Sciatic nerve (tissue), 2 donors: ENCODE measurements at regions not wholly inside any gene's neighbourhood (a gene's known extent, or its start where the extent isn't known, plus 50 kb on each side); places are given as distances from the start of the nearest gene placed in this dataset.

ENCODE experiments used
- ATAC-seq: fragments of 200-7000 bp; cut with Tn5 transposase; one replicate; pipeline ENCODE4 v1.9.1; 2020; ENCODE audit warnings: mild to moderate bottlenecking, moderate library complexity
- DNase-seq: peaks from one replicate; pipeline ENCODE4 v3.0.0-alpha.2; 2020; ENCODE audit warnings: low spot score
- intact Hi-C: fragments of 100-400 bp; cut with DNase I; formaldehyde crosslinking; loops from one replicate; pipeline ENCODE4 v1.14.2; 2022
- donor health status: DM: no; HTN: no; CAD: no.
- donor health status: DM: no; HTN: no; CAD: no.

- intact Hi-C loops = no loop called here
- no peak for ATAC-seq
Measured at GRCh38 chr21:20730441-20730840, 267.8 kb upstream of the NCAM2 start.

DNA sequence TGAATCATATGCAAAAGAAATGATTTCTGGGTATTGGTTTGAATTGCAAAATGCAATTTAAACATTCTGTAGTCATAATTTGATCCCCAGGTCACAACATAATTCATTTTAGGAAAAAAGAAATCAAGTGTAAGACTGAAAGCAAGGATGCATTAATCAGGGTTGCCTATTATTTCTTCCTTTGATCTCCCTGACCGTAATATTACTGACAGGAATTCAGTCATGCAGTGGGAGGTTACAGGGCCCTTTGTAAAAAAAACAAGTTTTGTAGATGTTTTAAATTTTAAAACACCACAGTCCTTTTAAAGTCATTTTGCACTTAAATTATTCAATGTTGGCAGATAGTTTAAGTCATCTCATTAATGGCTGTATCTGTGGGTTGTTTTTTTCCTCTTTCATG is 263.0 kb upstream of the NCAM2 start:
- ATAC-seq = no peak
- DNase-seq = no peak
- intact Hi-C loops = no loop called here

More at GRCh38 chr21:20730441-20730840, 267.8 kb upstream of the NCAM2 start:
- no peak for DNase-seq

GRCh38 chr21:20737227-20737913 is 260.8 kb upstream of the NCAM2 start:
- DNase-seq (no peak), ATAC-seq (no peak)
- intact Hi-C loops = no loop called here

- intact Hi-C loops = no loop called here
- no peak for ATAC-seq
- no peak for DNase-seq
Measured at GRCh38 chr21:20739421-20739820, 258.8 kb upstream of the NCAM2 start.

DNA sequence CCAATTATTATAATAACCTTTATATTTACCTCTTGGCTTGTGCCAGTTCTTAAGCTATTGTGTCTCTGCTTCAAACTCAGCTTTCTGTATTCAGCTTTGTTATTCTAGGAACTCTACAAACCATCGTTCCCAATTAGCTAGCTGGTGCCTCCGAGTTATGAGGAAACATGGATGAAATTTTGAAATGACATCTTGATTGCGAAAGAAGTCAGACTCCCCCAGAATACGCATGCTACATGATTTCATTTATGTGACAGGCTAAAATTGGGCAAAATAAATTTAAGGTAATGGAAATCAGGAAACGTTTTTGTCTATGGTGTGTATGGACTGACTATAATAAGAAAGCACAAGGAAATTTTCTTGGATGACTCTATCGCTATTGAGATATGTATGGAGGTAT is 256.8 kb upstream of the NCAM2 start:
- intact Hi-C loops = no loop called here
- ATAC-seq = no peak
- DNase-seq = no peak

DNA sequence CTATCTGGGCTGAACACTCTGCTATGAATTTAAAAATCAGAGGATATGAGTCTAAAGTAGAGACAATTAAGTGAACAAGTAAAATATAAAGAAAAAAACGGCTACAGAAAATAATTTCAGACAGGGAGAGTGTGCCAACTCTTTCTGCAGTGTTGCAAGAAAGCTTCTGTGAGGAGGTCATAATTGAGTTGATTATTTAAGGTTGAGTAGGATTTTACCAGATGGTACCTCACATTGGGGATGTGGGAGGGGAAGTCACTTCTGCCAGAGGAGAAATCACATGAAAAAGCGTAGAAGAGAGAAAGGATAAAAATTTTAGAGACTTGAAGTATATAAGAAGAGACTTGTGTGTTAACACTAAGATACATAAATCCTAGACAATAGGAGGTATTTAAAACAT is 238.0 kb upstream of the NCAM2 start:
- intact Hi-C loops = no loop called here
- ATAC-seq = no peak

GRCh38 chr21:20774737-20775136 is 223.5 kb upstream of the NCAM2 start:
- ATAC-seq (no peak), DNase-seq (no peak)
- intact Hi-C loops = no loop called here

More for the DNA sequence above, 238.0 kb upstream of the NCAM2 start:
- no peak for DNase-seq

DNA sequence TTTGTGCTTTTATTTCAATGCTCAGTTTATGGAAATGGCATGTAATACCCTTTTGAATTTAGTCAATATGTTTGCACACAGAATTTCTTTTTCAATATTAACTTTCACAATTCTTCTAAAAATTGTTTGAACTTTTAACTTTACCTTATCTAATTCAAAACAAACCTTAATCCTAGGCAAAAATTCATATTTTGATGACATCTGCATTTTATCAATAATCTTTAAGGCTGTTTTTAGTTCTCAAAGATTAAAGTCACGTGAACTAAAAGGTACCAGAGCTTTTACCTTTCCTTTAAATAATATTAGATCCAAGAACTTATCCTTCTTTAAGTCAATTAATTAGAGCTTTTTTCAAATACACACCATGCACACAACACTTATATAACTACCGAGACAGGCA is 218.9 kb upstream of the NCAM2 start:
- no peak for ATAC-seq
- intact Hi-C loops = no loop called here
- no peak for DNase-seq

DNA sequence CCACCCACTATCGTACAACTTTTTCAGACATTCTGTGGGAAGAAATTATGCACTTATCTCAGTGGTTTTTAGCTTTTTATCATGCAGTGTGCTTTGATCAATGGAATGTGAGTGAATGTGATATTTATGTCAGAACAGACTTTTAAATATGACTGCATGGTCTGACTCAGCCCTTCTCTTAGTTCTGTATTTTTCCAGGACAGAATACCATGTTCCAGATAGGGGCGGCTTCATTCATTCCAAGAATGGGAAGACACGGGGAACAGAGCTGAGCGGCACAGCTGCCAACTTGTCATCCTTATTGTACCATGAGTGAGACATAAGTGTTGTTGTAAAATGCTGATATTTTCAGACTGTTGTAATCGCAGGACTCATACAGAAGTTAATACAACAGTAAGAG is 214.6 kb upstream of the NCAM2 start:
- ATAC-seq (no peak), DNase-seq (no peak)
- intact Hi-C loops = no loop called here

DNA sequence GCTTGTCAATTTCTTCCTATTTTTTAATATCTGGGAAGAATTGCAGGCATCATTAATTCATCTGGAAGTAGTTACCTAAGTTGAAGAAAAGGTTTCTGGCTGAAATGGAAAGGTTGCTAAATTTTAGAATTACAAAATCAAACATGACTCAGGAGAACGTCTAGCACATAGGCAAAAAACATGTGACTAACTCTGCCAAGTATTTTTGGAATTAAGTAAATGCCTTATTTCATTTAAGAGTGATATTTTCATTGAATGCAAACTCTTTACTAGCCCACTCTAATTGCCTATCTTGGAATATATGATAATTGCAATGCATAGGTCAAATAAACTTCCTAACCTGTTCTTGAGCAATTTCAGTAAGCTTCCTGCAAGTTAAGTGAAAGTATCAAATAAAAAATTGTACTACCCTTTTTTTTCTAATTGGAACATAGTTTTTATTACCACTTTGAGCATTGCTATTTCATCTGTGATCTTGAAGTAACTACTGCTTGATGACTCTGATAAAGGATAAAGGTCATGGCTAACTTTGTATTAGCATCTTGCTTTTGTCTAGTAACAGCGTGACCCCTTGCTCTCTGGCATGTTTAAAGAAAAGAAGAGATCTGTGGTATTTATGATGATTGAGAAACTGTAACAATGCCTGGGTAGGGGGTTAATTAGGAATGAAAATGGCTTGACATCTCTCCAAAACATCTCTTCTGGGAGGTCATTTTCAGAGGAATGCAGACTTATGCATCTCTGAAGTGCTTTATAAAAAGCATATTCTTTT is 208.3 kb upstream of the NCAM2 start:
- intact Hi-C loops = no loop called here
- no peak for DNase-seq
- ATAC-seq = no peak

DNA sequence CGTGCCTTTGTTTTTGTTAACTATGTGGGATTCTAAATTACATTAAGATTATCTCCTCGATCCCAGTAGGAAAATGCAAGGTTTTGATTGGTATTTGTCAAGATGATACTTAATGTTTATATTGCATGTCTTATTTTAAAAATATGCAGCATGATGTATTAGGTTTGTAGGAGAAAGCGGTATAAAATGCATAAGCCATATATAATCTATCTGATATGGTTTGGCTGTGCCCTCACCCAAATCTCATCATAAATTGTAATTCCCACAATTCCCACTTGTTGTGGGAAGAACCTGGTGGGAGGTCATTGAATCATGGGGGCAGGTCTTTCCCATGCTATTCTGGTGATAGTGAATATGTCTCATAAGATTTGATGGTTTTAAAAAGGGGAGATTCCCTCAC is 198.1 kb upstream of the NCAM2 start:
- intact Hi-C loops = no loop called here
- ATAC-seq (no peak), DNase-seq (no peak)

- no peak for DNase-seq
- ATAC-seq = no peak
- intact Hi-C loops = no loop called here
Measured at GRCh38 chr21:20802201-20802600, 196.0 kb upstream of the NCAM2 start.

DNA sequence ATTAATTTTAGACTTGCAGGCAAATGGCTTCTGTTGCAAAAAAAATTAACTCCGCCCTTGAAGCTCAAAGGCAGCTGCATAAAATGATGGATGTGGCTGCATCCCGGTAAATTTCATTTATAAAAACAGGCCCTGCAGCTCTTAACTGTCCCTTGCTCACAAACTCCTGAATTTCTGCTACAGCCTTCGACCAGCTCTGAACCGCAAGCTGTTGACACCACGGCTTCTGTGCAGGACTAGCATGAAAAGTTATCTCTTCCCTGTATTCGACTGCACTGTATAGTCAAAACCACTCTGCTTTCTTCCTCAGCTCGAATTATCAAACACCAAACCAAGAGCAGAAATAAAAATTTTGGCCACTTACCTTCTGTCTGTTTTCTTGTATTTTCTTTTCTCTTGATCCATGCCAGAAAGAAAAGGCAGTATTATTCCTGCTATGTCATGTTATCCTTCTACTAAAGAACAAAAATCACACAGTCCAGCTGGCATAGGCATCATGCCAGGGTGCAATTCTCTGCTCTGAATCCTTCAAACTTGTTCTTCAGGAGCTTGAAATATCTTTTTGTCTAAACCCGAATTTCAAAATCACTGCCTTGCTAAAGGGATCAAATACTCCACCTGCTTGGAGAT is 195.5 kb upstream of the NCAM2 start:
- no peak for DNase-seq
- ATAC-seq = no peak
- intact Hi-C loops = no loop called here

- intact Hi-C loops = no loop called here
- ATAC-seq (no peak), DNase-seq (no peak)
Measured at GRCh38 chr21:20811702-20812101, 186.5 kb upstream of the NCAM2 start.

- DNase-seq (no peak), ATAC-seq (no peak)
- intact Hi-C loops = no loop called here
Measured at GRCh38 chr21:20814090-20814489, 184.1 kb upstream of the NCAM2 start.

DNA sequence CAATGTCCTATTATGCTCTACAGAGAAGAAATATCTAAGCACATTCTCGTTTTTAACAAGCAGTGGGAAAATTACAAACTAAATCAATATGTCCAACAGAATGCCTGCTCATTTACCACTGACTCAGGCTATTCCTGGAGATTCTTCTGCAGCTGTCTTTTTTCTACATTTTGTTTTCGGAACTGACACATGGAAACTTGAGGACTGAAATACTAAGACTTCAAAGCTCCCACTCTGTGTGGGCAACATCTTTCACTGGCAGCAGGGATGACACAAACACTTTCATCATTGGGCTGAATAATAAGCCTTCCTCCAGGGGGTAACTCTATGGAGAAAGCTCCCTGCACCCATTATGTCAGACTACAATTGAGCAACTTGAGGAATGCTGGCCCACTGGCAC is 175.5 kb upstream of the NCAM2 start:
- intact Hi-C loops = no loop called here
- ATAC-seq = no peak
- no peak for DNase-seq

DNA sequence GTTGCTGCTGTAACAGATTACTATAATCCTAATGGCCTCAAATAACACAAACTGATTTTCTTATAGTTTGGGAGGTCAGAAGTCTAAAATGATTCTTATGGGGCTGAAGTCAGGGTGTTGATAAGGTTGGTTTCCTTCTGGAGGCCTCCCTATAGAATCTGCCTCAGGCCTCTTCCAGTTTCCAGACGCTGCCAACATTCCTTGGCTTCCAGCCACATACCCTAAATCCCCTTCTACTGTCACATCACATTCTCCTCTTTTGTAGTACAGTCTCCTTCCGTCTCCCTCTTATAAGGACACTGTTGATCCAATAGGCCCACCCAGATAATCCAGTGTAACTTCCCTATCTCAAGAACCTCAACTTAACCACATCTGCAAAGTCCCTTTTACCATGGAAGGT is 145.3 kb upstream of the NCAM2 start:
- ATAC-seq = no peak
- no peak for DNase-seq
- intact Hi-C loops = no loop called here

GRCh38 chr21:20856926-20857325 is 141.3 kb upstream of the NCAM2 start:
- no peak for DNase-seq
- intact Hi-C loops = no loop called here
- ATAC-seq = no peak

DNA sequence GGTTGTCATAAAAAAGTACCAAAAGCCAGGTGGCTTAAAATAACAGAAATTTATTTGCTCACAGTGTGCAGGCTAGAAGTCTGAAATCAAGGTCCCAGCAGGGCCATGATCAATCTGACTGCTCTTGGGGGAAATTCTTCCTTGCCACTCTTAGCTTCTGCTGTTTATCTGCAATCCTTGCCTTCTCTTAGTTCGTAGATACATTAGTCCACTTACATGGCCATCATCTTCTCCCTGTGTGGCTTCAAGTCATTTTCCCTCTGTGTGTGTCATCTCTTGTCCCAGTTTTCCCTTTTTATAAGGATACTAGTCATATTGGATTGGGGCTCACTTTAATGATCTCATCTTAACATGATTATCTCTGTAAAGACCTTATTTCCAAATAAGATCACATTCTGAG is 124.0 kb upstream of the NCAM2 start:
- ATAC-seq (no peak), DNase-seq (no peak)
- intact Hi-C loops = no loop called here

DNA sequence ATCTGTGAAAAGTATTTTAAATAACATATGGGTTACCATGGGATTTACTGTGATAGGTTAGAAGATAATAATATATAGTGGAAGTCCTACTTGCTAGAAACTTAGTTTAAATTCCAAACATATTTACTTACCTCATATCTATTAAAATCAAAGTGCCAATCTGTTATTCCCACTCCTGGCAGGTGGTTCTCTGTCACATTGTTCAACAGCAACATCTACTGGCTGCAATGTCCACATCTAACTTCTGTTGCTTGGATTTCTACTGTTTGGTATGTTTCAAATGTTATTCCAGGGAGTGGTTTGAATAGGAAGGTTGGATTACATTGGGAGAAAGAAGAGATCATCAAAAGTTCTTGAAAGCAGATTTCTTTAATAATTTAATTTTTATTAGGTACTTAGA is 122.5 kb upstream of the NCAM2 start:
- ATAC-seq (no peak), DNase-seq (no peak)
- intact Hi-C loops = no loop called here
